Neural cell (in vitro differentiated cells): ENCODE measurements at regions not wholly inside any gene's neighbourhood (a gene's known extent, or its start where the extent isn't known, plus 50 kb on each side); places are given as distances from the start of the nearest gene placed in this dataset.

Source experiments
- CTCF ChIP-seq: fragments of 450-650 bp; IDR thresholded peaks from 2 replicates; pipeline ENCODE4 v1.5.1; 2014; ENCODE audit warnings: antibody characterized with exemption, mild to moderate bottlenecking, moderate library complexity; ENCODE audit not compliant: poor library complexity, severe bottlenecking
- EP300 ChIP-seq: fragments of 450-650 bp; conservative IDR thresholded peaks from 2 replicates; pipeline ENCODE4 v1.6.1; 2014; ENCODE audit warnings: antibody characterized with exemption, mild to moderate bottlenecking, moderate library complexity; ENCODE audit not compliant: poor library complexity, severe bottlenecking
- EZH2 ChIP-seq: fragments of 200-600, 300-800 bp; shearing (Covaris generic), sonication (generic); IDR thresholded peaks from 2 replicates; pipeline ENCODE4 v1.6.1; 2014; ENCODE audit warnings: antibody characterized with exemption, low read length, borderline replicate concordance, mild to moderate bottlenecking; ENCODE audit not compliant: insufficient read depth, poor library complexity, severe bottlenecking
- MXI1 ChIP-seq: fragments of 450-650 bp; conservative IDR thresholded peaks from 2 replicates; pipeline ENCODE4 v1.6.1; 2014; ENCODE audit warnings: antibody characterized with exemption, mild to moderate bottlenecking; ENCODE audit not compliant: poor library complexity, severe bottlenecking
- POLR2AphosphoS5 ChIP-seq: IDR thresholded peaks from 2 replicates; pipeline ENCODE4 v1.6.1; 2012
- RAD21 ChIP-seq: fragments of 450-650 bp; conservative IDR thresholded peaks from 2 replicates; pipeline ENCODE4 v1.6.1; 2014; ENCODE audit warnings: antibody characterized with exemption, mild to moderate bottlenecking, moderate library complexity
- REST ChIP-seq: IDR thresholded peaks from 2 replicates; pipeline ENCODE4 v1.6.1; 2012; ENCODE audit warnings: borderline replicate concordance
- SMC3 ChIP-seq: fragments of 450-650 bp; conservative IDR thresholded peaks from 2 replicates; pipeline ENCODE4 v1.6.1; 2014; ENCODE audit warnings: antibody characterized with exemption, mild to moderate bottlenecking, moderate library complexity; ENCODE audit not compliant: poor library complexity

DNA sequence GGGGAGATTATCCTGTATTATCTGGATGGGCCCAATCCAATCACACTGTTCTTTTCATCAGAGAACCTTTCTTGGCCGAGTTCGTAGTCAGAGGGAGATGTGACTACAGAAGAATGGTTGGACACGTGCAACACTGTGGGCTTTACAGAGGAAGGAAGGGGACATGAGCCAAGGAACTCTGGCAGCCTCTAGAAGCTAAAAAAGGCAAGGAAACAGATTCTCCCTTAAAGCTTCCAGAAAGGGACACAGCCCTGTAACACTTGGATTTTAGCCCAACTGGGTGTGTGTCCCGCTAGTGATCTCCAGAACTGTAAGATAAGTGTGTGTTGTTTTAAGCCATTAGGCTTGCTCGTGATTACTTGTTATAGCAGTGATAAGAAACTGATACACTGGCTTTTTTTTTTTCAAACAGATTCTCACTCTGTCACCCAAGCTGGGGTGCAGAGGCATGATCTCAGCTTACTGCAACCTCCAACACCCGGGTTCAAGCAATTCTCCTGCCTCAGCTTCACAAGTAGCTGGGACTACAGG is 53.9 kb upstream of the FBXO28 start:
- no peak for TF ChIP-seq POLR2AphosphoS5
- no peak for TF ChIP-seq EZH2
- no peak for TF ChIP-seq EP300
- no peak for TF ChIP-seq CTCF
- TF ChIP-seq SMC3: no peak
- TF ChIP-seq RAD21: no peak
- TF ChIP-seq REST: no peak
- TF ChIP-seq MXI1: no peak
